Esophagus squamous epithelium (tissue), 5 donors: ENCODE measurements at regions not wholly inside any gene's neighbourhood (a gene's known extent, or its start where the extent isn't known, plus 50 kb on each side); places are given as distances from the start of the nearest gene placed in this dataset.
A peak's percentile ranks its signal among the peaks of the same experiment; 100 is the strongest.

ENCODE experiments used
- DNase-seq: peaks from one replicate; lab custom pipeline; 2025; lab: John Stamatoyannopoulos, UW
- H3K27ac ChIP-seq, 4 donors: fragments of 200-600 bp; sonication (generic); one replicate each; pipeline ENCODE4 v1.5.1; 2016 to 2019; ENCODE audit warnings: mild to moderate bottlenecking in 1 of 4
- H3K27me3 ChIP-seq, 4 donors: fragments of 200-600 bp; sonication (generic); 1 replicate in 3 of 4; 2 replicates in 1 of 4; pipeline versions ENCODE4 v1.5.1 to v1.6.0; 2017 to 2021; ENCODE audit warnings: antibody characterized with exemption in 1 of 4
- H3K36me3 ChIP-seq, 3 donors: fragments of 200-600 bp; sonication (generic); one replicate each; pipeline ENCODE4 v1.5.1; 2016 to 2019
- H3K4me1 ChIP-seq, 3 donors: fragments of 200-600 bp; sonication (generic); one replicate each; pipeline ENCODE4 v1.5.1; 2017 to 2019
- H3K4me3 ChIP-seq, 4 donors: fragments of 200-600 bp; sonication (generic); 1 replicate in 3 of 4; 2 replicates in 1 of 4; pipeline ENCODE4 v1.5.1; 2016 to 2019; ENCODE audit warnings: mild to moderate bottlenecking in 2 of 4, moderate library complexity in 1 of 4
- H3K9me3 ChIP-seq, 3 donors: fragments of 200-600 bp; sonication (generic); one replicate each; pipeline ENCODE4 v1.5.1; 2016 to 2019
- POLR2A ChIP-seq, 4 donors: fragments of 450-650 bp; IDR thresholded peaks; one replicate each; pipeline ENCODE4 v1.6.1; 2017; ENCODE audit warnings: antibody characterized with exemption in 4 of 4, mild to moderate bottlenecking in 4 of 4, moderate library complexity in 3 of 4
- WGBS, 2 donors: methylation state at CpG; one replicate each; pipeline ENCODE4 v1.1.5; 2018; 5-methylcytosine and 5-hydroxymethylcytosine counted together
- intact Hi-C: fragments of 100-400 bp; cut with DNase I; formaldehyde crosslinking; loops from one replicate; pipeline ENCODE4 v1.15.0; 2022
- TF ChIP-seq, protein P1 (sequence below), 6 experiments: fragments of 450-650 bp in 4 of 6; fragments of 200-600 bp in 2 of 6; sonication (generic) in 2 of 6; IDR thresholded peaks; one replicate each; pipeline ENCODE4 v1.5.1; 2016 to 2019; ENCODE audit warnings: antibody characterized with exemption in 6 of 6, mild to moderate bottlenecking in 4 of 6, moderate library complexity in 4 of 6
- donor health status: DM: yes; HTN: yes; CAD: no.

DNA sequence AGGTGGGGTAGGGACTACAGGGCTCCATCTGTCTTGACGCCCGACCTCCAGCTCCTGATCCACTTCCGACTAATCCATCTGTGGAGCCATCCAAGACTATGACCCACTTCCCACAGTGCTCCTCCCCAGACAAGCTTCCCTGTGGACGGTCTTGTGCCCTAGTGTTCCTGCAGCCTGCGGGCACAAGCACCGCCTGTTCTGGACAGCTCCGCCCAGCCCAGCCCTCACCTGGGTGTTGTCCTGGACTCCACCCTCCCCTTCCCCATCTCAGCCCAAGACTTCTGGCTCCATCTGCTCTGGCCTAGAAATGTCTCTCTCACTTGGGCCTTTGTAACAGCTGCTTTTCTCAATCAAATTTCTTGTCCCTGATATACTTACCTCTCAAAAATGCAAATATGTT is 102.0 kb downstream of the MAFB start:
- no peak overlapping the region for H3K27ac ChIP-seq
- intact Hi-C loops, result no loop called here
- H3K9me3 ChIP-seq, result no peaks in the 10 kb centered on the region
- no peak overlapping the region for H3K4me3 ChIP-seq
- peaks cover 3 to 28% (median 7%) of the 10 kb centered on the region in 3 donors for H3K4me1 ChIP-seq
- DNase-seq, result no peak
- 53 to 76% methylated on average over 7 of the region's 7 CpGs for WGBS, 2 donors
- H3K27me3 ChIP-seq, result no peaks in the 10 kb centered on the region
- no peak for TF ChIP-seq POLR2A (IDR thresholded peaks at IDR 0.05)
- TF ChIP-seq, protein P1, sequence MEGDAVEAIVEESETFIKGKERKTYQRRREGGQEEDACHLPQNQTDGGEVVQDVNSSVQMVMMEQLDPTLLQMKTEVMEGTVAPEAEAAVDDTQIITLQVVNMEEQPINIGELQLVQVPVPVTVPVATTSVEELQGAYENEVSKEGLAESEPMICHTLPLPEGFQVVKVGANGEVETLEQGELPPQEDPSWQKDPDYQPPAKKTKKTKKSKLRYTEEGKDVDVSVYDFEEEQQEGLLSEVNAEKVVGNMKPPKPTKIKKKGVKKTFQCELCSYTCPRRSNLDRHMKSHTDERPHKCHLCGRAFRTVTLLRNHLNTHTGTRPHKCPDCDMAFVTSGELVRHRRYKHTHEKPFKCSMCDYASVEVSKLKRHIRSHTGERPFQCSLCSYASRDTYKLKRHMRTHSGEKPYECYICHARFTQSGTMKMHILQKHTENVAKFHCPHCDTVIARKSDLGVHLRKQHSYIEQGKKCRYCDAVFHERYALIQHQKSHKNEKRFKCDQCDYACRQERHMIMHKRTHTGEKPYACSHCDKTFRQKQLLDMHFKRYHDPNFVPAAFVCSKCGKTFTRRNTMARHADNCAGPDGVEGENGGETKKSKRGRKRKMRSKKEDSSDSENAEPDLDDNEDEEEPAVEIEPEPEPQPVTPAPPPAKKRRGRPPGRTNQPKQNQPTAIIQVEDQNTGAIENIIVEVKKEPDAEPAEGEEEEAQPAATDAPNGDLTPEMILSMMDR (IDR thresholded peaks at IDR 0.05), result no peak
- no peaks in the 10 kb centered on the region for H3K36me3 ChIP-seq

DNA sequence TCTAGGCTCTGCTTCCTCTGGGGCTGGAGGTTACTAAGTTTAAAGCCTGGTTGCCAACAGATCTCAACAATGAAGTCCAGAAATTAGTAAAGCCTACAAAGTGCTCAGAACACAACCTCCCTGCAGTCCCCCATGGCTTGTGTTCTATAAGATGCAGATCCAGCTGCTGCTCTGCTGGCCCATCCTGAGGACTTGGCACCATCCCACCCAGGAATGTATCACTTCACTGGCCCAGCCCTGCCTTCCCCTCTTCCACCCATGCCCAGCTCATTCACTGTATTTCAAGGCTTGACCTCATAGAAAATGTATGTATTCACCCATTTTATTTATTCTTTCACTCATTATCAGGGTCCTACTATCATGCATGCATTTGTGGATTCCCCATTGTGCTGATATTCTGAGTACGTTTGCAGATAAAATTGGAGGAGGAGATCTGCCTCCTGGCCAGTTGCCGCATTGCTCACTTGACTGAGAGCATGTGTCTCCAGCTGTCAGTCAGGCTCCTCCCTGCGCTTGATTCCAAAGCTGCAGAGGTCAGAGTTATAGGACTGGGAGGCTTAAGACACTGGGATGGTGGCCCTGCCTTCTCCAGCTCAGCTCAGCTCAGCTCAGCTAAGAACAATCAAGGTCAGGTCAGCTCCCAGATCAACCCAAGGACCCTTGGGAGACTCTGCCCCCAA is 104.8 kb downstream of the MAFB start:
- intact Hi-C loops, result no loop called here
- no peaks in the 10 kb centered on the region for H3K36me3 ChIP-seq
- no peak for DNase-seq
- TF ChIP-seq, protein P1 (IDR thresholded peaks at IDR 0.05), result no peak
- TF ChIP-seq POLR2A (IDR thresholded peaks at IDR 0.05), result no peak
- H3K4me1 ChIP-seq, result peaks cover 0 to 26% (median 9%) of the 10 kb centered on the region in 3 donors
- no peak overlapping the region for H3K27ac ChIP-seq
- 52 to 58% methylated on average over 2 to 3 of the region's 3 CpGs for WGBS, 2 donors
- no peaks in the 10 kb centered on the region for H3K9me3 ChIP-seq
- H3K27me3 ChIP-seq, result no peaks in the 10 kb centered on the region
- no peak overlapping the region for H3K4me3 ChIP-seq

DNA sequence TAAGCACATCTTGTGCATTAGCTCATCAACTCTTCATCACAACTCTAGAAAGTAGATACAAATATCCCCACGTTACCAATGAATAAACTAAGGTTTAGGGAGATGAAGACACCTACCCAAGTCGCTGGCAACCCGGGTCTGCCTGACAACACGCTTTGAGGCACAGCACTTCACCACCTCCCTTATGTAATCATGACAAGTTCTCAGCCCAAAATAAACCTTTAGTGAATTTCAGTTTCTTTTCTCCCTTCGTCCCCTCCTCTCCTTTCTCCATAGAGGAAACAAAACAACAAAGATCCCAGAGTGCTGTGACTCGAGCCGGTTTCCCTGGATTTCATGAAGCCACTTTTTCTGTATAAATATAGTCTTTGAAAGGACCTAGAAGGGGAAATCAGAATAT is 105.4 kb downstream of the MAFB start:
- WGBS, 2 donors, result 68 to 80% methylated on average over 7 of the region's 7 CpGs
- peaks cover 0 to 31% (median 9%) of the 10 kb centered on the region in 3 donors for H3K4me1 ChIP-seq

DNA sequence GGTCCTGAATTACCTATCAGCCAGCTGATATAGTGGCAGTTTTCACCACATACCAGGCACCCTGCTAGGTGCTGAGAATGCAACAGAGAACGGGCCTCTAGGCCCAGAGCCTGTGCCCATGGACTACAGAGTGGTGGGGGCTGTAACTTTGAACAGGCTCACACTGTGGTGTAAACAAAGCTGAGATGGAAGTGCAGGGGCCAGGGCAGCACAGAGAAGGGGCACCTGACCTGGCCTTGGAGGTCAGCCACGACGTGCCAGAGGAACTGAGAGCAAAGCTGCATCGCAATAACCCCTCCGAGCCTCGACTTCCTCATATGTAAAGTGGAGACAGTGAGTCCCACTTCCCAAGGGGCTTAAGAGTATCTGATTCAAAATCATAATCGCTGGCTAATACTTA is 105.8 kb downstream of the MAFB start:
- H3K27me3 ChIP-seq, result no peaks in the 10 kb centered on the region
- intact Hi-C loops, result no loop called here
- peaks cover 0 to 31% (median 9%) of the 10 kb centered on the region in 3 donors for H3K4me1 ChIP-seq
- peak overlapping the region in 1 of 4 donors; percentile 9 for H3K27ac ChIP-seq
- no peak overlapping the region for H3K4me3 ChIP-seq
- H3K36me3 ChIP-seq, result no peaks in the 10 kb centered on the region
- TF ChIP-seq POLR2A (IDR thresholded peaks at IDR 0.05), result no peak
- TF ChIP-seq, protein P1 (IDR thresholded peaks at IDR 0.05), result no peak
- no peaks in the 10 kb centered on the region for H3K9me3 ChIP-seq
- no peak for DNase-seq
- WGBS, 2 donors, result 81 to 89% methylated on average over 7 of the region's 7 CpGs

More for the DNA sequence above, 105.4 kb downstream of the MAFB start:
- peak overlapping the region in 1 of 4 donors; percentile 9 for H3K27ac ChIP-seq
- no peak for DNase-seq
- H3K4me3 ChIP-seq, result no peak overlapping the region
- no peaks in the 10 kb centered on the region for H3K36me3 ChIP-seq
- intact Hi-C loops, result no loop called here
- H3K9me3 ChIP-seq, result no peaks in the 10 kb centered on the region
- TF ChIP-seq POLR2A (IDR thresholded peaks at IDR 0.05), result no peak
- TF ChIP-seq, protein P1 (IDR thresholded peaks at IDR 0.05), result no peak
- H3K27me3 ChIP-seq, result no peaks in the 10 kb centered on the region

DNA sequence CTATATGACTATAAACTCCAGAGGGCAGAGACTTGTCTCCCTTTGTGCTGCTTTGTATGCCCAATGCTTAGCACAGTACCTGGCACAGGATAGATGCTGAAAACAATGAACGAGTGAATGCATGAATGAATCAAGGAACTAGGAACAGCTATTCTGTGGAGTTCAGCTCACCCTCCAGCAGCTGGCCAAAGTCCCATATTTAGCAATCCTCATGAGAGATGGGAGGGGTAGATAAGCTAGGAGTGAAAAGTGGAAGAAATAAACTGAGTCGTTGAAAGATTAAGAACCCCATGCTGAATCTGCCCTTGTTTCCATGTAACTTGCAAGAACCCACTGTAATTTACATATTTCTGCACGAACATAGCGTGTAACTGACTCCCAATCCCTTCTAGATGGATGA is 106.5 kb downstream of the MAFB start:
- 43 to 44% methylated on average over 4 of the region's 4 CpGs for WGBS, 2 donors
- no peak overlapping the region for H3K27ac ChIP-seq
- DNase-seq, result no peak
- intact Hi-C loops, result no loop called here
- H3K36me3 ChIP-seq, result no peaks in the 10 kb centered on the region
- H3K9me3 ChIP-seq, result no peaks in the 10 kb centered on the region
- peaks cover 0 to 31% (median 9%) of the 10 kb centered on the region in 3 donors for H3K4me1 ChIP-seq
- H3K27me3 ChIP-seq, result no peaks in the 10 kb centered on the region
- TF ChIP-seq, protein P1 (IDR thresholded peaks at IDR 0.05), result no peak
- no peak for TF ChIP-seq POLR2A (IDR thresholded peaks at IDR 0.05)
- no peak overlapping the region for H3K4me3 ChIP-seq
